Motor neuron (in vitro differentiated cells): ENCODE measurements at regions not wholly inside any gene's neighbourhood (a gene's known extent, or its start where the extent isn't known, plus 50 kb on each side); places are given as distances from the start of the nearest gene placed in this dataset.

Experiments
- ATAC-seq, 8 experiments: fragments of 200-7000 bp; cut with Tn5 transposase; replicated peaks in 6 of 8; 2 replicates each; pipeline ENCODE4 v1.8.0; 2021; ENCODE audit warnings: mild to moderate bottlenecking in 8 of 8, moderate library complexity in 8 of 8
- H3K27ac ChIP-seq, 2 donors: fragments of 250-450 bp; sonication (Bioruptor Pico); 2 replicates each; pipeline ENCODE4 v1.9.0; 2021; ENCODE audit warnings: antibody characterized with exemption in 2 of 2, mild to moderate bottlenecking in 2 of 2, moderate library complexity in 1 of 2
- H3K4me1 ChIP-seq, 2 donors: fragments of 250-450 bp; sonication (Bioruptor Pico); replicated peaks in 1 of 2; 2 replicates each; pipeline ENCODE4 v1.6.1; 2021; ENCODE audit warnings: antibody characterized with exemption in 2 of 2, mild to moderate bottlenecking in 2 of 2, moderate library complexity in 1 of 2
- H3K4me3 ChIP-seq, 5 donors: fragments of 250-450 bp; sonication (Bioruptor Pico); 2 replicates each; pipeline ENCODE4 v1.9.0; 2021; ENCODE audit warnings: antibody characterized with exemption in 5 of 5, mild to moderate bottlenecking in 5 of 5, moderate library complexity in 4 of 5
- WGBS, 10 experiments: fragments of 450-650 bp; shearing (Covaris generic); methylation state at CpG; one replicate each; pipeline ENCODE4 v1.0.0; 2022; 5-methylcytosine and 5-hydroxymethylcytosine counted together
- in situ Hi-C, 9 experiments: fragments of 400-800 bp; cut with MboI; loops; one replicate each; pipeline ENCODE4 v1.15.0; 2021; ENCODE audit warnings: low sequenced_read_pairs in 9 of 9, low pct_unique_long_range_greater_than_20kb in 2 of 9; ENCODE audit not compliant: unreplicated experiment in 9 of 9

- Histone ChIP-seq H3K4me1 (no peaks in the 10 kb centered on the region), H3K27ac (no peak overlapping the region), H3K4me3 (no peak overlapping the region)
- ATAC-seq, result no peak
- in situ Hi-C loops, result no loop called here
- 0 to 100% (median 45%) methylated on average over 1 of the region's 1 CpG for WGBS, 10 experiments
Observed at GRCh38 chr12:74317741-74318140, 219.9 kb upstream of the ATXN7L3B start.

GRCh38 chr12:74319886-74320285 is 217.7 kb upstream of the ATXN7L3B start:
- Histone ChIP-seq H3K4me1 (no peaks in the 10 kb centered on the region), H3K27ac (no peak overlapping the region), H3K4me3 (no peak overlapping the region)
- 6 to 88% (median 56%) methylated on average over 2 to 5 of the region's 5 CpGs; no CpG with 5 or more reads in 2 of the 10 experiments for WGBS, 10 experiments
- no peak for ATAC-seq
- in situ Hi-C loops, result no loop called here

GRCh38 chr12:74321381-74321780 is 216.3 kb upstream of the ATXN7L3B start:
- ATAC-seq, result no peak
- WGBS, 10 experiments, result 0 to 100% (median 77%) methylated on average over 1 to 5 of the region's 6 CpGs; no CpG with 5 or more reads in 1 of the 10 experiments
- no peaks in the 10 kb centered on the region for H3K4me1 ChIP-seq
- H3K4me3 ChIP-seq, result no peak overlapping the region
- H3K27ac ChIP-seq, result no peak overlapping the region
- in situ Hi-C loops, result no loop called here

- H3K4me3 ChIP-seq, result no peak overlapping the region
- in situ Hi-C loops, result no loop called here
- no peak for ATAC-seq
- 0 to 95% (median 79%) methylated on average over 2 of the region's 2 CpGs for WGBS, 10 experiments
- H3K4me1 ChIP-seq, result no peaks in the 10 kb centered on the region
- no peak overlapping the region for H3K27ac ChIP-seq
Observed at GRCh38 chr12:74322792-74323191, 214.8 kb upstream of the ATXN7L3B start.

GRCh38 chr12:74328623-74329022 is 209.0 kb upstream of the ATXN7L3B start:
- WGBS, 10 experiments, result 0 to 100% (median 13%) methylated on average over 1 to 2 of the region's 2 CpGs; no CpG with 5 or more reads in 5 of the 10 experiments
- no peak for ATAC-seq
- Histone ChIP-seq H3K27ac (no peak overlapping the region), H3K4me1 (no peaks in the 10 kb centered on the region), H3K4me3 (no peak overlapping the region)
- in situ Hi-C loops, result no loop called here

- no peak for ATAC-seq
- Histone ChIP-seq H3K4me1 (peaks cover 0 to under 1% of the 10 kb centered on the region in 2 donors), H3K27ac (no peak overlapping the region), H3K4me3 (no peak overlapping the region)
- in situ Hi-C loops, result no loop called here
Observed at GRCh38 chr12:74334780-74335179, 202.9 kb upstream of the ATXN7L3B start.

- Histone ChIP-seq H3K4me1 (peaks cover 0 to 3% of the 10 kb centered on the region in 2 donors), H3K4me3 (no peak overlapping the region), H3K27ac (no peak overlapping the region)
- in situ Hi-C loops, result no loop called here
- 0 to 100% (median 8%) methylated on average over 1 of the region's 1 CpG for WGBS, 10 experiments
- no peak for ATAC-seq
Observed at GRCh38 chr12:74337951-74338350, 199.7 kb upstream of the ATXN7L3B start.

GRCh38 chr12:74339211-74339610 is 198.4 kb upstream of the ATXN7L3B start:
- H3K4me3 ChIP-seq, result no peak overlapping the region
- WGBS, 10 experiments, result 0 to 80% (median 20%) methylated on average over 1 to 2 of the region's 2 CpGs; no CpG with 5 or more reads in 1 of the 10 experiments
- no peak overlapping the region for H3K27ac ChIP-seq
- H3K4me1 ChIP-seq, result peaks cover 0 to 3% of the 10 kb centered on the region in 2 donors
- in situ Hi-C loops, result no loop called here
- ATAC-seq, result no peak

GRCh38 chr12:74349925-74350324 is 187.7 kb upstream of the ATXN7L3B start:
- H3K4me3 ChIP-seq, result no peak overlapping the region
- no peak overlapping the region for H3K27ac ChIP-seq
- ATAC-seq, result no peak
- in situ Hi-C loops, result no loop called here
- no peaks in the 10 kb centered on the region for H3K4me1 ChIP-seq
- WGBS, 10 experiments, result 0 to 91% (median 41%) methylated on average over 2 to 3 of the region's 3 CpGs; no CpG with 5 or more reads in 2 of the 10 experiments

- H3K4me3 ChIP-seq, result no peak overlapping the region
- in situ Hi-C loops, result no loop called here
- 17 to 100% (median 87%) methylated on average over 1 to 5 of the region's 6 CpGs; no CpG with 5 or more reads in 1 of the 10 experiments for WGBS, 10 experiments
- no peak overlapping the region for H3K27ac ChIP-seq
- peak in 2 of 8 experiments; percentile 48 to 77 for ATAC-seq
- no peaks in the 10 kb centered on the region for H3K4me1 ChIP-seq
Observed at GRCh38 chr12:74365178-74365964, 172.3 kb upstream of the ATXN7L3B start.

- in situ Hi-C loops, result no loop called here
- Histone ChIP-seq H3K27ac (no peak overlapping the region), H3K4me3 (no peak overlapping the region), H3K4me1 (no peaks in the 10 kb centered on the region)
- no peak for ATAC-seq
- 0 to 96% (median 59%) methylated on average over 2 of the region's 2 CpGs; no CpG with 5 or more reads in 4 of the 10 experiments for WGBS, 10 experiments
Observed at GRCh38 chr12:74370608-74371216, 166.9 kb upstream of the ATXN7L3B start.

GRCh38 chr12:74379114-74379513 is 158.5 kb upstream of the ATXN7L3B start:
- Histone ChIP-seq H3K4me3 (no peak overlapping the region), H3K4me1 (no peaks in the 10 kb centered on the region), H3K27ac (no peak overlapping the region)
- in situ Hi-C loops, result no loop called here
- ATAC-seq, result no peak
- WGBS, 10 experiments, result 0 to 94% (median 82%) methylated on average over 2 to 5 of the region's 5 CpGs

GRCh38 chr12:74381958-74382357 is 155.7 kb upstream of the ATXN7L3B start:
- no peak overlapping the region for H3K4me3 ChIP-seq
- H3K27ac ChIP-seq, result no peak overlapping the region
- in situ Hi-C loops, result no loop called here
- no peak for ATAC-seq
- WGBS, 10 experiments, result 0 to 100% (median 81%) methylated on average over 1 to 2 of the region's 2 CpGs; no CpG with 5 or more reads in 2 of the 10 experiments
- no peaks in the 10 kb centered on the region for H3K4me1 ChIP-seq

GRCh38 chr12:74382983-74383382 is 154.7 kb upstream of the ATXN7L3B start:
- ATAC-seq, result no peak
- H3K4me3 ChIP-seq, result no peak overlapping the region
- in situ Hi-C loops, result no loop called here
- no peaks in the 10 kb centered on the region for H3K4me1 ChIP-seq
- H3K27ac ChIP-seq, result no peak overlapping the region
